Neural cell (in vitro differentiated cells): ENCODE measurements at regions not wholly inside any gene's neighbourhood (a gene's known extent, or its start where the extent isn't known, plus 50 kb on each side); places are given as distances from the start of the nearest gene placed in this dataset.

Source experiments
- H2AFZ ChIP-seq: fragments of 200-600, 300-800 bp; sonication (generic), shearing (Covaris generic); 2 replicates; pipeline ENCODE4 v1.6.0; 2014; ENCODE audit warnings: low read depth, mild to moderate bottlenecking, antibody characterized with exemption, low read length, moderate library complexity
- H3F3A ChIP-seq: fragments of 200-600 bp; shearing (Covaris generic); 2 replicates; pipeline ENCODE4 v1.6.1; 2016; ENCODE audit warnings: mild to moderate bottlenecking, moderate library complexity, mixed read lengths, antibody characterized with exemption, low read length; ENCODE audit not compliant: insufficient read depth, poor library complexity, severe bottlenecking
- H3K27ac ChIP-seq: fragments of 200-600, 300-800 bp; sonication (generic), shearing (Covaris generic); 2 replicates; pipeline ENCODE4 v1.5.1; 2014; ENCODE audit warnings: mild to moderate bottlenecking, low read length, moderate library complexity
- H3K27me3 ChIP-seq: fragments of 300-800, 200-600 bp; sonication (generic), shearing (Covaris generic); 2 replicates; pipeline ENCODE4 v1.6.0; 2014; ENCODE audit warnings: mild to moderate bottlenecking, low read depth, low read length, moderate library complexity; ENCODE audit not compliant: insufficient read depth
- H3K36me3 ChIP-seq: fragments of 300-800, 200-600 bp; sonication (generic), shearing (Covaris generic); 2 replicates; pipeline ENCODE4 v1.5.1; 2014; ENCODE audit warnings: mild to moderate bottlenecking, antibody characterized with exemption, low read length, moderate library complexity; ENCODE audit not compliant: insufficient read depth
- H3K4me2 ChIP-seq: fragments of 300-800, 200-600 bp; sonication (generic), shearing (Covaris generic); 2 replicates; pipeline ENCODE4 v1.6.0; 2014; ENCODE audit warnings: mild to moderate bottlenecking, low read length
- H3K4me3 ChIP-seq: fragments of 300-800, 200-600 bp; sonication (generic), shearing (Covaris generic); 2 replicates; pipeline ENCODE4 v1.5.1; 2014; ENCODE audit warnings: mild to moderate bottlenecking, low read length, moderate library complexity
- H3K79me2 ChIP-seq: fragments of 200-600 bp; shearing (Covaris generic); replicated peaks from 2 replicates; pipeline ENCODE4 v1.6.0; 2014; ENCODE audit warnings: mild to moderate bottlenecking, low read length, moderate library complexity; ENCODE audit not compliant: insufficient read depth
- H3K9ac ChIP-seq: fragments of 300-800, 200-600 bp; sonication (generic), shearing (Covaris generic); 2 replicates; pipeline ENCODE4 v1.6.1; 2016; ENCODE audit warnings: mild to moderate bottlenecking, low read length, mixed read lengths
- H3K9me2 ChIP-seq: fragments of 200-600 bp; shearing (Covaris generic); 2 replicates; pipeline ENCODE4 v1.6.1; 2016; ENCODE audit warnings: mild to moderate bottlenecking, low read length, mixed read lengths; ENCODE audit not compliant: insufficient read depth
- H3K9me3 ChIP-seq: fragments of 200-600, 300-800 bp; sonication (generic), shearing (Covaris generic); 2 replicates; pipeline ENCODE4 v1.6.1; 2016; ENCODE audit warnings: mild to moderate bottlenecking, mixed run types, low read length, moderate library complexity, mixed read lengths
- H4K20me1 ChIP-seq: fragments of 200-600 bp; shearing (Covaris generic); 2 replicates; pipeline ENCODE4 v1.6.1; 2016; ENCODE audit warnings: mild to moderate bottlenecking, mixed run types; ENCODE audit not compliant: insufficient read depth
- EP300 ChIP-seq: fragments of 450-650 bp; conservative IDR thresholded peaks from 2 replicates; pipeline ENCODE4 v1.6.1; 2014; ENCODE audit warnings: antibody characterized with exemption, mild to moderate bottlenecking, moderate library complexity; ENCODE audit not compliant: poor library complexity, severe bottlenecking
- EZH2 ChIP-seq: fragments of 200-600, 300-800 bp; shearing (Covaris generic), sonication (generic); IDR thresholded peaks from 2 replicates; pipeline ENCODE4 v1.6.1; 2014; ENCODE audit warnings: antibody characterized with exemption, low read length, borderline replicate concordance, mild to moderate bottlenecking; ENCODE audit not compliant: insufficient read depth, poor library complexity, severe bottlenecking
- MXI1 ChIP-seq: fragments of 450-650 bp; conservative IDR thresholded peaks from 2 replicates; pipeline ENCODE4 v1.6.1; 2014; ENCODE audit warnings: antibody characterized with exemption, mild to moderate bottlenecking; ENCODE audit not compliant: poor library complexity, severe bottlenecking
- POLR2AphosphoS5 ChIP-seq: IDR thresholded peaks from 2 replicates; pipeline ENCODE4 v1.6.1; 2012
- RAD21 ChIP-seq: fragments of 450-650 bp; conservative IDR thresholded peaks from 2 replicates; pipeline ENCODE4 v1.6.1; 2014; ENCODE audit warnings: antibody characterized with exemption, mild to moderate bottlenecking, moderate library complexity
- SMC3 ChIP-seq: fragments of 450-650 bp; conservative IDR thresholded peaks from 2 replicates; pipeline ENCODE4 v1.6.1; 2014; ENCODE audit warnings: antibody characterized with exemption, mild to moderate bottlenecking, moderate library complexity; ENCODE audit not compliant: poor library complexity
- TAF1 ChIP-seq: IDR thresholded peaks from 2 replicates; pipeline ENCODE4 v1.6.1; 2012; ENCODE audit warnings: low read depth
- TF ChIP-seq, protein P1 (sequence below): IDR thresholded peaks from 2 replicates; pipeline ENCODE4 v1.6.1; 2012; ENCODE audit warnings: borderline replicate concordance
- TF ChIP-seq, protein P2 (sequence below): fragments of 450-650 bp; IDR thresholded peaks from 2 replicates; pipeline ENCODE4 v1.5.1; 2014; ENCODE audit warnings: antibody characterized with exemption, mild to moderate bottlenecking, moderate library complexity; ENCODE audit not compliant: poor library complexity, severe bottlenecking

DNA sequence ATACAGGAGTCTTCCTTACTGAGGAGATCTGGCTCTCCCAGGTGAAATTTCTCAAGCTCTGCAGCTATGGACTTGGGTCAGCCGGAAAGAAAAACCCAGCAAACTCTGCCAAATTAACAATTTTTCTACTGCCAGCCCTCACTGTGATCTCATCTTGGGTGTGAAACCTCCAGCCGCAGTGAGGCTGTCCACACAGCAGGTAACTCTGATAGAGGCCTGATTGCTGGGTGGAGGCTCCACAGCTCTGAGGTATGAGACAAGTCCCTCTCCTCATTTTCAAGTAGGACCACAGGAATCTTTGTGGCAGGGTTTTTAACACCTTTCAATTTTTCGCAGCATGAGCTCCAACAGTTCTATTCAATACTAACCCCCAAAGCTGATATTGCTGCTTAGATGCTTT lies 430.6 kb upstream of the RAB6C start:
- H3K4me3 ChIP-seq, result no peak overlapping the region

DNA sequence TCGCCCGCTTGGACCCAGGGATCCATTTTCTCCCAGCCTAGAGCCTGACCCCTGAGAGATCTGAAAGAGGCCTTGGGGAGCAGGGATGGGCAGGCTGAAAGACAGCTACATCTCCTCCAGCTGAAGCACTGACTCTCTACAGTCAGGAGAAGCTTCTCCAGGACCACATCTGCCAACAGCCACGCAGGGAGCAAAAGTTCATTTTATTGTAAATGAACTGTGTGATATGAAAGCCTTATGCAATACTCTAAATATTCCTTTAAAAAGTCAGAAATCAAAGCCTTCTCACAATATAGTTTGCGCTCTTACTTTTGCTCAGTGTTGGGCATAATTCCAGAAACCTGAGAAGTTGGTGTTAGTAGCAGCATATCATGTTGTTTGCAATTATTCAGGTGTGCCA lies 428.9 kb upstream of the RAB6C start:
- Histone ChIP-seq H4K20me1 (no peaks in the 10 kb centered on the region), H2AFZ (no peak overlapping the region), H3K9me3 (no peaks in the 10 kb centered on the region), H3K4me2 (no peak overlapping the region), H3K9me2 (no peaks in the 10 kb centered on the region), H3K27me3 (no peaks in the 10 kb centered on the region), H3K27ac (no peak overlapping the region), H3K79me2 (no peaks in the 10 kb centered on the region), H3K9ac (no peak overlapping the region), H3K4me3 (no peak overlapping the region), H3K36me3 (no peaks in the 10 kb centered on the region), H3F3A (no peaks in the 10 kb centered on the region)
- TF ChIP-seq POLR2AphosphoS5 (no peak), RAD21 (no peak), TAF1 (no peak), EZH2 (no peak)
- TF ChIP-seq, protein P1, sequence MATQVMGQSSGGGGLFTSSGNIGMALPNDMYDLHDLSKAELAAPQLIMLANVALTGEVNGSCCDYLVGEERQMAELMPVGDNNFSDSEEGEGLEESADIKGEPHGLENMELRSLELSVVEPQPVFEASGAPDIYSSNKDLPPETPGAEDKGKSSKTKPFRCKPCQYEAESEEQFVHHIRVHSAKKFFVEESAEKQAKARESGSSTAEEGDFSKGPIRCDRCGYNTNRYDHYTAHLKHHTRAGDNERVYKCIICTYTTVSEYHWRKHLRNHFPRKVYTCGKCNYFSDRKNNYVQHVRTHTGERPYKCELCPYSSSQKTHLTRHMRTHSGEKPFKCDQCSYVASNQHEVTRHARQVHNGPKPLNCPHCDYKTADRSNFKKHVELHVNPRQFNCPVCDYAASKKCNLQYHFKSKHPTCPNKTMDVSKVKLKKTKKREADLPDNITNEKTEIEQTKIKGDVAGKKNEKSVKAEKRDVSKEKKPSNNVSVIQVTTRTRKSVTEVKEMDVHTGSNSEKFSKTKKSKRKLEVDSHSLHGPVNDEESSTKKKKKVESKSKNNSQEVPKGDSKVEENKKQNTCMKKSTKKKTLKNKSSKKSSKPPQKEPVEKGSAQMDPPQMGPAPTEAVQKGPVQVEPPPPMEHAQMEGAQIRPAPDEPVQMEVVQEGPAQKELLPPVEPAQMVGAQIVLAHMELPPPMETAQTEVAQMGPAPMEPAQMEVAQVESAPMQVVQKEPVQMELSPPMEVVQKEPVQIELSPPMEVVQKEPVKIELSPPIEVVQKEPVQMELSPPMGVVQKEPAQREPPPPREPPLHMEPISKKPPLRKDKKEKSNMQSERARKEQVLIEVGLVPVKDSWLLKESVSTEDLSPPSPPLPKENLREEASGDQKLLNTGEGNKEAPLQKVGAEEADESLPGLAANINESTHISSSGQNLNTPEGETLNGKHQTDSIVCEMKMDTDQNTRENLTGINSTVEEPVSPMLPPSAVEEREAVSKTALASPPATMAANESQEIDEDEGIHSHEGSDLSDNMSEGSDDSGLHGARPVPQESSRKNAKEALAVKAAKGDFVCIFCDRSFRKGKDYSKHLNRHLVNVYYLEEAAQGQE, result no peak

More for the DNA sequence above, 430.6 kb upstream of the RAB6C start:
- Histone ChIP-seq H4K20me1 (no peaks in the 10 kb centered on the region), H3K27me3 (no peaks in the 10 kb centered on the region), H3K4me2 (no peak overlapping the region), H3K9ac (no peak overlapping the region), H3K36me3 (no peaks in the 10 kb centered on the region), H3K9me3 (no peaks in the 10 kb centered on the region), H3K9me2 (no peaks in the 10 kb centered on the region), H3K27ac (no peak overlapping the region), H3K79me2 (no peaks in the 10 kb centered on the region), H2AFZ (no peak overlapping the region), H3F3A (no peaks in the 10 kb centered on the region)
- TF ChIP-seq, protein P2, sequence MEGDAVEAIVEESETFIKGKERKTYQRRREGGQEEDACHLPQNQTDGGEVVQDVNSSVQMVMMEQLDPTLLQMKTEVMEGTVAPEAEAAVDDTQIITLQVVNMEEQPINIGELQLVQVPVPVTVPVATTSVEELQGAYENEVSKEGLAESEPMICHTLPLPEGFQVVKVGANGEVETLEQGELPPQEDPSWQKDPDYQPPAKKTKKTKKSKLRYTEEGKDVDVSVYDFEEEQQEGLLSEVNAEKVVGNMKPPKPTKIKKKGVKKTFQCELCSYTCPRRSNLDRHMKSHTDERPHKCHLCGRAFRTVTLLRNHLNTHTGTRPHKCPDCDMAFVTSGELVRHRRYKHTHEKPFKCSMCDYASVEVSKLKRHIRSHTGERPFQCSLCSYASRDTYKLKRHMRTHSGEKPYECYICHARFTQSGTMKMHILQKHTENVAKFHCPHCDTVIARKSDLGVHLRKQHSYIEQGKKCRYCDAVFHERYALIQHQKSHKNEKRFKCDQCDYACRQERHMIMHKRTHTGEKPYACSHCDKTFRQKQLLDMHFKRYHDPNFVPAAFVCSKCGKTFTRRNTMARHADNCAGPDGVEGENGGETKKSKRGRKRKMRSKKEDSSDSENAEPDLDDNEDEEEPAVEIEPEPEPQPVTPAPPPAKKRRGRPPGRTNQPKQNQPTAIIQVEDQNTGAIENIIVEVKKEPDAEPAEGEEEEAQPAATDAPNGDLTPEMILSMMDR, result no peak
- TF ChIP-seq EP300 (no peak), TAF1 (no peak)

DNA sequence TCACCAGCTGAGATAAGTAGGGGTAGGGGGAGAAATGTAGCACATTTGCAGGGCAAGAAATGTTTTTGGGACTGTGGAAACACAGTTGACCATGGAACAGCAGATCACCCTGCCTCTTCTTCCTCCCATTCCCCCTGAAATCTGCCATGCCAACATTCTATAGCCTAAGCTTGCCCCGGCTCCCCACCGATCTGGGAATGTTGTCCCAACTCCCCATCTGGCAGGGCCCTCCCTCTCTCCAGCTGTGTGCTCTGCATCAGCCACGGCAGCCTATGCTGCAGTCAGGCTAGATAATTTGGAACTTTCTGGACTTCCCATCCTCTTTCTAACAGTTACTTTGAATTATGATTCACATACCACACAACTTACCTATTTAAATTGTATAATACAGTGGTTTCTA lies 425.1 kb upstream of the RAB6C start:
- Histone ChIP-seq H3K27ac (no peak overlapping the region), H3K36me3 (no peaks in the 10 kb centered on the region), H3F3A (no peaks in the 10 kb centered on the region), H3K79me2 (no peaks in the 10 kb centered on the region), H3K4me2 (no peak overlapping the region), H3K4me3 (no peak overlapping the region), H3K9me2 (no peaks in the 10 kb centered on the region), H2AFZ (no peak overlapping the region), H3K9ac (no peak overlapping the region), H4K20me1 (no peaks in the 10 kb centered on the region), H3K27me3 (no peaks in the 10 kb centered on the region), H3K9me3 (no peaks in the 10 kb centered on the region)
- TF ChIP-seq RAD21, result no peak
- TF ChIP-seq, protein P1, result no peak
- TF ChIP-seq, protein P2, result no peak
- TF ChIP-seq POLR2AphosphoS5, result no peak
- TF ChIP-seq MXI1, result no peak
- no peak for TF ChIP-seq TAF1
- no peak for TF ChIP-seq EZH2
- TF ChIP-seq SMC3, result no peak
- no peak for TF ChIP-seq EP300
